ENCODE measurements at regions not wholly inside any gene's neighbourhood (a gene's known extent, or its start where the extent isn't known, plus 50 kb on each side); places are given as distances from the start of the nearest gene placed in this dataset.

DNA sequence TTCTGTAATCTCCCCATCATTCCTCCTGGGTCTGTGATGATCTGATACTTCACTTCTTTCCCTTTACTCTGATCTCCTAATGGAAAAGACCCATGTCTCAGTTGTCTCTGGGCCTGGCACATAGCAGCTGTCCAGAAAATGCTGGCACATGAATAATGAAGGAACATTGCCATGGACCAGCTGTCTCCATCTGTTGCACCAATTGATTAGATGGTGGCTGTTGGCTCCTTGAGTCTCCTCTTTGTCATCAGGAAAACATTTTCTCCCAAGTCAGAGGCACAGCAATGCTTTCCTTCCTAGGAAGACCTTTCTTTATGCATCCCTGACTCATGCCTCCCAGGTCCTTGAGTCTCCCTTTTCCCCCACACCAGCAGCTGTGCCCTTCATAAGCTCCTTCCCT lies 286.2 kb upstream of the CXCR4 start:
- no peak for DNase-seq (ENCODE audit: low read depth)

- DNase-seq (ENCODE audit: low read depth) = no peak
Observed at GRCh38 chr2:136402281-136402680, 284.3 kb upstream of the CXCR4 start.

DNA sequence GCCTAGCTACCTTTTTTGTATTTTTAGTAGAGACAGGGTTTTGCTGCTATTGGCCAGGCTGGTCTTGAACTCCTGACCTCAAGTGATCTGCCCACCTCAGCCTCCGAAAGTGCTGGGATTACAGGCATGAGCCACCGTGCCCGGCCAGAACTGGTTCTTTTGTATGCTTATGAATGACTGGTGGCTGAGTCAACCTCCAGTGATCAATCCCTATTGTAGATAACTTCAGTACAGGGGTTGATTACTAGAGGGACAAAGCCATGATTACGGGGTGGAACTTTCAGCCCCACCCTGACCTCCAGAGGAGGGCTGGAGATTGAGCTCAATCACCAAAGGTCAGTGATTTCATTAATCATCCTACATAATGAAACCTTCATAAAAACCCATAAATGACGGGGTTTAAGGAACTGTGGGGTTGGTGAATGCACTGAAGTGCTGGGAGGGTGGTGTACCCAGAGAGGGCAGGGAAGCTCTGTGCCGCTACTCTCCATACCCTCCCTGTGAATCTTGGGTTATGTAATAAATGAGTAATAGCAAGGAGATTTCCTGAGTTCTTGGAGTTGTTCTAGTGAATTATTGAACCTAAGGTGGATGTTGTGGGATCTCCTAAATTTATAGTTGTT lies 281.8 kb upstream of the CXCR4 start:
- no peak for DNase-seq (ENCODE audit: low read depth)

- no peak for DNase-seq (ENCODE audit: low read depth)
Observed at GRCh38 chr2:136395582-136395981, 277.6 kb upstream of the CXCR4 start.

GRCh38 chr2:136394136-136395060 lies 276.4 kb upstream of the CXCR4 start:
- DNase-seq (ENCODE audit: low read depth) = no peak

- no peak for DNase-seq (ENCODE audit: low read depth)
Observed at GRCh38 chr2:136393514-136393913, 275.6 kb upstream of the CXCR4 start.

DNA sequence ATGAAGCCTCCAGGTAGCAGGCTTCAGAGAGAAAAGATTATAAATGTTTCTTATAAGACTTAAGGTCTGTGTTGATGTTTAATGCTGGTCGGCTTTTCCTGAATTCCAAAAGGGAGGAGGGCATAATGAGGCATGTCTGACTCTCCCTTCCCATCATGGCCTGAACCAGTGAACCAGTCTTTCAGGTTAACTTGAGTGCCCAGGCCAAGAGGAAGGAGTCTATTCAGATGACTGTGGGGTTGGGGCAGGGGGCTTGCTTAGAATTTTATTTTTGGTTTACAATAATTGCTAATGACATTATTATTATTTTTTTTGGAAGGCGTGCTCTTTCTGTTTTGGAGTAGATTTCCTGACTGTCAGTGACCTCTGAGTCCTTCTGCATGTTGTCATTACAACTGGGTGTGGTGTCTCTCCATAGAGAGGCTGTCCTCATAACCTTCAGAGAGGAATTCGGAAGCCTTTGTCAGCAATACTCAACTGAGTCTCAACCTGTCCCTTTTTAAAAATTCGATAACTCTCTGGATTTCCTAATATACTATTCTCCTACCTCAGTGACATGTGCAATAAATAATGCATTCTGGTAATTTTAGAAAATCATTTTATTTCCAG lies 275.1 kb upstream of the CXCR4 start:
- no peak for DNase-seq (ENCODE audit: low read depth)

DNA sequence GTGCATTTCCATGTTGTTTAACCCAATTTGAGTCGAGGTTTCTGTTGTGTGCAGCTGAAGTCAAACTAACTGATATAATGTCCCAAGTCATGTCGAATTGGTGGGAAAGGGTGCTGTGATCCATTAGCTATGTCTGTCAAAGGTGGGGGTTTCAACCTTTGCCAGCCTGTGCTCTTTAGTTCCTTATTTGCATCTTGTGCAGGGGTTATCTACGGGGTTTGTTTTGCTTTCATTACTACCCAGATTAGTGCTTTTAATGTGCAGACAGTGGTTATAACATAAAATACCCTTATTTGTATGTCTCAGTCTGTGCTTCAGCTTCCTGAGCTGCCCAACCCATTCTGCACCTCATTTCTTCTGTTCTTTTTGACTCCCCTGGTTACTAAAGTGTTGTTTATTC lies 271.9 kb upstream of the CXCR4 start:
- DNase-seq (ENCODE audit: low read depth) = no peak

- no peak for DNase-seq (ENCODE audit: low read depth)
Observed at GRCh38 chr2:136386046-136386445, 268.1 kb upstream of the CXCR4 start.

- DNase-seq (ENCODE audit: low read depth) = peak; percentile 26
Observed at GRCh38 chr2:136384531-136385303, 266.8 kb upstream of the CXCR4 start.

DNA sequence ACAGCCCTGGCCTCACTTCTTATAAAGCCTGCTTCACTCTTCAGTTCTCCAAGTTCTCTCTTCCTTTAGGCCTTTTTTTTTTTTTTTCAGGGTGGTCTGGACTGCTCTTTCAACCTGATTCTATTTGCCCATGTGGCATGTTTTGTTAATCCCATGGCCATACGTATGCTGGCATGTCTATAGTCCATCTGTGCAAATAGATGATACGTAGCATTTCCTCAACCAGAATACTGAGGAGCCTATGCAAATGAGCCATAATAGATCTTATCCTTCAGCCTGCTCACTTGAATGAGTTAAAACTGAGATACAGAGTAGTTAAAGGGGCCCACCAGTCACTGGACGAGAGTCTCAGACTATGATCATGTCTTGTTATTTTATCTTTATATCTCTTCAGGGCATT lies 265.2 kb upstream of the CXCR4 start:
- DNase-seq (ENCODE audit: low read depth) = no peak

GRCh38 chr2:136381722-136382633 lies 264.0 kb upstream of the CXCR4 start:
- no peak for DNase-seq (ENCODE audit: low read depth)

GRCh38 chr2:136381245-136381644 lies 263.3 kb upstream of the CXCR4 start:
- DNase-seq (ENCODE audit: low read depth) = no peak

DNA sequence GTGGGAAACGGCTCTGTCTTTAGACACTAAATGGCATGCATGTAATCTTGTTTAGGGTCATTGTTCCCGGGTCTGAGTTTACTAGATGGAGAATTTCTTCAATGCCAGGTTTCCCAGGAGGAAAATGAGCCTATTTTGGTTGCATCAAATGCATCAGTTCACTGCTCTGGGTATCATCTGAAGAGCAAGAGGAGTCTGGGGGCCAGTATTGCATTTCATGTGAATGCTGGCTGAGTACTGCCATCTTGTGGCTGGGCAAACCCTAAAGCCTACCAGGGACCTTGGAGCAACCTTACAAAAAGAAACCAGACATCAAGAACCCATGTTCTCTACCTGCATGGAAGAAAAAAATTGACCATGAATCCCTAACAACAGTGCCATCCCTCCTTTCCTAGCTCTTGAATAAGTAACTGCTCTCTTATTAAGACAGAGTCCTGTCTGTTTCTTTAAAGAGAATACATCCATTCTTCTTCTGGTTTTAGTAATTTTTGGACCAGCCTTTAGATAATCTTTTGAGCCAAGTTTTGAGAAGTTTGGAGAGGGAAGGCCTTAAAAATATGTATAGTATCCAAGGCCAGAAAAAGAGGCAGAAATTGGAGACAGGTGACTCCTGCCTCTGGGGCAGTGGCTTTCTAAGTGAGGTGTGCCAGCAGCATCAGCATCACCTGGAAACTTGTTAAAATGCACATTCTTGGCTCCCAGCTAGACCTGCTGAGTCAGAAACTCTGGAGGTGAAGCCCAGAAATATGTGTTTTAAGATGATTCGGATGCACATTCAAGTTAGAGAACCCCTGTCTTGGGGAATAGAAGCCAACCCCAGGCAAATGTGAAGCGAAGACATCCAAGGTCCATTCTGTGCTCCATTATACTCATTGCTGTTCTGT lies 261.0 kb upstream of the CXCR4 start:
- DNase-seq (ENCODE audit: low read depth) = peak; percentile 11

DNA sequence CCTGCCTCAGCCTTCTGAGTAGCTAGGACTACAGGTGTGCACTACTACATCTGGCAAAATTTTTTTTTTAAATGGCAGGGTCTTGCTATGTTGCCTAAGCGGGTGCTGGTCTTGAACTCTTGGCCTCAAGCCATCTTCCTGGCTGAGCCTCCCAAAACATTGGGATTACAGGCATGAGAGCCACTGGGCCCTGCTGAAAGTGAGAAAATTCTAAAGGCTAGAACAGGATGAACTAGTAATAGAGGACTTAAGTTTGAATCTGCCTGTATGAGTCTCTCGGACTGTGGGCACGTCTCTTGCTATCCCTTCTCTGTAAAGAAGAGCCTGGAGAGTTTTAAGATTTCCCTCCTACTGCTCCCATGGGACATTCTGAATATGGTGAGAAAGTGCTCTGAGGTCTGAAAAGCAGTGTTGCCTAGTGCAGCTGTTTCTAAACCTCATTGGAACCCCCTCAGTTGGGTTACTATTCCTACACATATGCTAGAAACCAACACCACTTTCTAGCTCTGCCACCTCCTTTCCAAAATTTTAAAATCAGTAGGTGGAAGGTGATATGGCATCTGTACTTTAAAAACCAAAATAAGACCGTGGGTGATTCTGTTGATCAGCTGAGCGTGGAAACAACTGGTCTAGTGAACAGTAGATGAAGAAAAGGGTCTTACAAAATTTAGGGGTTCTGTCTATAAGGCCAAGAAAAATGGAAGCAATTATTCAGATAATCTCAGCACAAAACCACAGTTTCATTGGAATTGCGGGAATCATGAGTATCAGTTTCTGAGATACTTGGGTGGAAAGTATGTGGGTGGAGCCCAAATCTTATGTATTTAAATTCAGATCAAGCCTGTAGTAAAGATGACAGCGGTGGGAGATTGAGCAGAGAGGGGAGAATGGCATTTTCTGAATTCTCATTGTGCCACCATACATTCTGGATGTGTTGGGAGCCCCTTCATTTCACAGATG lies 259.8 kb upstream of the CXCR4 start:
- no peak for DNase-seq (ENCODE audit: low read depth)

DNA sequence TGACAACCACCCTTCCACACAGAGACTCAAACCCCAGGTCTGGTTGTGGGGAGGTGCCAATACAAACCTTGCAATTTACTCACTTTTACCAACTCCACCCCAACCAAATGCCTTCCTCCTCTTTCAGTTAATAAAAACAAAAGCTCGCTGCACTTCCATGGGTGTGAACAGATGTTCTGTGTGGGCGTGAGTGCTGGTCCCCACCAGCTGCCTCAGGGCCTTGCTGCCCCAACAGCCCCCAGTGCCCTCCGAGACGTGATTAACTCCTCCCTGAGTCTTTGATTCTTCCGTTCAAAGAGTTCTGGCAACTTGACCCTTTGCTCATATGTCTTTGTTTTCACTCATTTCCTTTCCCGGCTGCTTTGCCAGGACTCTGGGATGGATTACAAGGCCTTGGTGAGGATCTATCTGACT lies 258.9 kb upstream of the CXCR4 start:
- DNase-seq (ENCODE audit: low read depth) = no peak

GRCh38 chr2:136376211-136376610 lies 258.3 kb upstream of the CXCR4 start:
- no peak for DNase-seq (ENCODE audit: low read depth)

GRCh38 chr2:136375017-136375901 lies 257.3 kb upstream of the CXCR4 start:
- no peak for DNase-seq (ENCODE audit: low read depth)

Measured in HS-27A (cell line).